GM20000 (cell line): ENCODE measurements at regions not wholly inside any gene's neighbourhood (a gene's known extent, or its start where the extent isn't known, plus 50 kb on each side); places are given as distances from the start of the nearest gene placed in this dataset.

Experiments
- DNase-seq: peaks from one replicate; pipeline ENCODE4 v3.0.0; 2012; ENCODE audit warnings: low spot score
- TF ChIP-seq, protein P1 (sequence below): IDR thresholded peaks from 2 replicates; pipeline ENCODE4 v1.5.1; 2012; ENCODE audit warnings: mild to moderate bottlenecking, control low read depth; ENCODE audit errors: extremely low read depth, missing control alignments

DNA sequence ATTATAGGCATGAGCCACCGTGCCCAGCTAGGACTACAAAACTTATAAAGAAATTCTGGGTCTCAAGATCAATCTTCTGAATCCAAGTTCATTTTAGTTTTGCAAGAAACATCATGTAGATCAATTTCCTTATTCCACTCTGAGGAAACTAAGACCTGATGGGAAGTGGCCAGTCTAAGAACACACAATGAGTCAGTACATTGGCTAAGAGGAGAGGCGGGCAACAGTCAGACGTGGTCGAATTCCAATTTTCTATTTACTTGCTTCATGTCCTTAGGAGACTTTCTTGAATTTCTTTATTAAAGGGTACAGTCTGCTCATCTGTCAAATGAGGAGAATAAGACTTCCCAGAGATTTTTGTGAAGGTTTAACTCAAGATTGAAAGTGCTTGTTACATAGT is 432.1 kb upstream of the BRINP1 start:
- no peak for DNase-seq
- TF ChIP-seq, protein P1, sequence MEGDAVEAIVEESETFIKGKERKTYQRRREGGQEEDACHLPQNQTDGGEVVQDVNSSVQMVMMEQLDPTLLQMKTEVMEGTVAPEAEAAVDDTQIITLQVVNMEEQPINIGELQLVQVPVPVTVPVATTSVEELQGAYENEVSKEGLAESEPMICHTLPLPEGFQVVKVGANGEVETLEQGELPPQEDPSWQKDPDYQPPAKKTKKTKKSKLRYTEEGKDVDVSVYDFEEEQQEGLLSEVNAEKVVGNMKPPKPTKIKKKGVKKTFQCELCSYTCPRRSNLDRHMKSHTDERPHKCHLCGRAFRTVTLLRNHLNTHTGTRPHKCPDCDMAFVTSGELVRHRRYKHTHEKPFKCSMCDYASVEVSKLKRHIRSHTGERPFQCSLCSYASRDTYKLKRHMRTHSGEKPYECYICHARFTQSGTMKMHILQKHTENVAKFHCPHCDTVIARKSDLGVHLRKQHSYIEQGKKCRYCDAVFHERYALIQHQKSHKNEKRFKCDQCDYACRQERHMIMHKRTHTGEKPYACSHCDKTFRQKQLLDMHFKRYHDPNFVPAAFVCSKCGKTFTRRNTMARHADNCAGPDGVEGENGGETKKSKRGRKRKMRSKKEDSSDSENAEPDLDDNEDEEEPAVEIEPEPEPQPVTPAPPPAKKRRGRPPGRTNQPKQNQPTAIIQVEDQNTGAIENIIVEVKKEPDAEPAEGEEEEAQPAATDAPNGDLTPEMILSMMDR: no peak

GRCh38 chr9:119795395-119795794 is 426.2 kb upstream of the BRINP1 start:
- no peak for DNase-seq
- TF ChIP-seq, protein P1: no peak

- DNase-seq: no peak
- TF ChIP-seq, protein P1: no peak
Observed at GRCh38 chr9:119794836-119795235, 425.6 kb upstream of the BRINP1 start.

- TF ChIP-seq, protein P1: no peak
Observed at GRCh38 chr9:119793218-119793617, 424.0 kb upstream of the BRINP1 start.

GRCh38 chr9:119792242-119792641 is 423.0 kb upstream of the BRINP1 start:
- TF ChIP-seq, protein P1: no peak
- no peak for DNase-seq

More at GRCh38 chr9:119793218-119793617, 424.0 kb upstream of the BRINP1 start:
- DNase-seq: no peak

DNA sequence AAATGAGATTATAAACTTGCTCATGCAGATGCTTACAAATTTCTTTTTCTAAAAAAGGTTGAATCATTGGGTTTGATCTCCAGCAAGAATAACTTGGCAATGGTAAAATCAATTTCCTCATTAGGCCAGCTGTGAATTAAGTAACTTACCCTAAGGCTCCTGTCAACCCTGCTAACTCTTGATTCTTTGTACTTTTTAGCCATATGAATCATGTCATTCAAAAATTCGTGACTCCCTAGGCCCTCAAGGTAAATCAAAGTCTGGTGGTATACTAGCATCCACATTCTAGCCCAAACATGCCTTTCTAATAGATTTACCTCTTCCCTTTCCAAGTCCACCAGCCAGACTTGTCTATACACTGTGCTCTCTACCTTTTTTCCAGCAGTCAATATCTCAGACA is 420.8 kb upstream of the BRINP1 start:
- TF ChIP-seq, protein P1: no peak
- DNase-seq: no peak

DNA sequence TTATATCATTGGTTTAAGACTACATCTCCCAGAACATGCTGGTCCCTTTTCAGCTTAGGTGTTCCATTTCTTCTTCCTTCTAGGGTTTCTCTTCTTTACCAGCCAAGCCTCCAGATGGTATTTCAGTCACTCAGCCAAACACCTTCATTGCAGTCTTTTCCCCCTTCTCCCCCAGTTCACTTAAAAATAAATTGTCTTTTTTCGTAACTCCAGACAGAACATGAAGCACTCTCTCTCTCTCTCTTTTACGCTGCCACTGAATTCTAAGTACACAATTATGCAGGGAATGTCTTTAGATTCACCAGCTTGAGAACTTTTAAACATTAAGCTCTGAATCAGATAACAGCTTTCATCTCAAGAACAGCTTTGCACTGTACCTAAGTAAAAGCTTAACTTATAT is 419.7 kb upstream of the BRINP1 start:
- no peak for DNase-seq
- TF ChIP-seq, protein P1: no peak
